HL-60/S4 treated with retinoic acid at 250 ng/mL for 4 days and 3 days (cell line): ENCODE measurements at regions not wholly inside any gene's neighbourhood (a gene's known extent, or its start where the extent isn't known, plus 50 kb on each side); places are given as distances from the start of the nearest gene placed in this dataset.
"Not testable (repeated sequence)": the region's sequence is repeated elsewhere in the genome, so short reads cannot be mapped to it uniquely, and the experiment has no call there.

Experiments used
- in situ Hi-C: fragments of 300-500 bp; cut with MboI; formaldehyde crosslinking; loops from 2 replicates; pipeline ENCODE4 v1.7.0; 2022; ENCODE audit warnings: low sequenced_read_pairs

- in situ Hi-C loops: no loop called here
These were observed 1108.4 kb upstream of the TMEM132C start for GRCh38 chr12:127158385-127159061.

GRCh38 chr12:127161466-127161865 is 1105.5 kb upstream of the TMEM132C start:
- in situ Hi-C loops: no loop called here

GRCh38 chr12:127162307-127162706 is 1104.7 kb upstream of the TMEM132C start:
- in situ Hi-C loops: no loop called here

GRCh38 chr12:127162902-127163301 is 1104.1 kb upstream of the TMEM132C start:
- in situ Hi-C loops: no loop called here

GRCh38 chr12:127165567-127166392 is 1101.2 kb upstream of the TMEM132C start:
- in situ Hi-C loops: no loop called here

- in situ Hi-C loops: no loop called here
These were observed 1097.4 kb upstream of the TMEM132C start for GRCh38 chr12:127169321-127170181.

GRCh38 chr12:127170226-127171180 is 1096.5 kb upstream of the TMEM132C start:
- in situ Hi-C loops: no loop called here

- in situ Hi-C loops: no loop called here
These were observed 1094.1 kb upstream of the TMEM132C start for GRCh38 chr12:127172861-127173260.

- in situ Hi-C loops: not testable (repeated sequence)
These were observed 1093.0 kb upstream of the TMEM132C start for GRCh38 chr12:127173971-127174370.

- in situ Hi-C loops: no loop called here
These were observed 1092.1 kb upstream of the TMEM132C start for GRCh38 chr12:127174881-127175280.

- in situ Hi-C loops: no loop called here
These were observed 1091.6 kb upstream of the TMEM132C start for GRCh38 chr12:127175361-127175760.

- in situ Hi-C loops: no loop called here
These were observed 1090.2 kb upstream of the TMEM132C start for GRCh38 chr12:127176804-127177203.

- in situ Hi-C loops: no loop called here
These were observed 1088.9 kb upstream of the TMEM132C start for GRCh38 chr12:127178052-127178451.

- in situ Hi-C loops: no loop called here
These were observed 1088.5 kb upstream of the TMEM132C start for GRCh38 chr12:127178463-127178862.

GRCh38 chr12:127179176-127179575 is 1087.8 kb upstream of the TMEM132C start:
- in situ Hi-C loops: no loop called here

GRCh38 chr12:127182018-127182417 is 1085.0 kb upstream of the TMEM132C start:
- in situ Hi-C loops: no loop called here

GRCh38 chr12:127189992-127190391 is 1077.0 kb upstream of the TMEM132C start:
- in situ Hi-C loops: no loop called here

GRCh38 chr12:127191129-127191528 is 1075.8 kb upstream of the TMEM132C start:
- in situ Hi-C loops: no loop called here

- in situ Hi-C loops: no loop called here
These were observed 1074.6 kb upstream of the TMEM132C start for GRCh38 chr12:127192391-127192790.

GRCh38 chr12:127193341-127193740 is 1073.6 kb upstream of the TMEM132C start:
- in situ Hi-C loops: no loop called here
